ENCODE measurements at regions not wholly inside any gene's neighbourhood (a gene's known extent, or its start where the extent isn't known, plus 50 kb on each side); places are given as distances from the start of the nearest gene placed in this dataset.

DNA sequence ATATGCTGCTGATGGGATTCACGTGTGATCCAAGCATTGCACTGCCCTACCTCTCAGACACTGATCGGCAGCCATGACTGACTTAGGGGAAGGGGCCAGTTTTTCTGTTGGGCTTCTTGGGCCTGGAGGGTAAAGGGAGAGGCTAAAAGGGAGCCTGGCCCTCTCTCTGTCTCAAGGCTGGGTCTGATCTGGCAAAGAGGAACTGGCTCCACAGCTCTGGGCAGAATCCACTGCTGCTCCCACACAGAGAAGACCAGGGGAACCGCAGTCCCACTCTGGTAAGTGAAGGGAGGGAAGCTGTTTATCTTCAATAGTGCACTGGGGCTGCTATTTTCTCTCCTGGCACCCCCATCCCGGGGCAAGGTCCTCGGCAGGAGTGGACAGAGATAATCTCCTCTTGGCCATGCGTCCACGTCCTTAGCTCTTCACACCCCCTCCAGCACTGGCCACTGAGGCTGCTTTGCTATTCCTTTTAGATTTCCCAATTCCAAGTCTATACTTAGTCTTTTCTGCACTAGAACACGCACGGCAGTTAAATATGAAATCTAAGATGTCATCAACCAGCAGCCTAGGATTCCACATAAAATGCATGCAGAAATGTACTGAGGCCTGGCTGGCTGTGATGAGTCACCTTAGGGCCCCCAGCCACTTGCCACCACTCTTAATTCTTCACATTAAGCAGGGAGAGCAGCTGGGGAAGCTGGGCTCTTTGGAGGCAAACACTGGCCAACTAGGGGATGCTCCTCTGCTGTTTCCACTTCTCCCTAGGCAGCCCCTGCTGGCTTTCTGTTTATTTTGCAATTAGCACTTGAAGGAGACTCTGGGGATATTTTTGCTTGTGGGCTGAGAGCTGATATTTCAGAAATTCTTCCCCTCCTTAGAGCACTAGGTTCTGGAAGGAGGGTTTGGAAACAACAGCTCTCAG, 87.8 kb upstream of the ARMC2 start:
- no peak for DNase-seq (ENCODE audit: extremely low read depth, low read depth)
- H3K4me3 ChIP-seq (replicated peaks; ENCODE audit: low read depth, low read length): no peak overlapping the region

DNA sequence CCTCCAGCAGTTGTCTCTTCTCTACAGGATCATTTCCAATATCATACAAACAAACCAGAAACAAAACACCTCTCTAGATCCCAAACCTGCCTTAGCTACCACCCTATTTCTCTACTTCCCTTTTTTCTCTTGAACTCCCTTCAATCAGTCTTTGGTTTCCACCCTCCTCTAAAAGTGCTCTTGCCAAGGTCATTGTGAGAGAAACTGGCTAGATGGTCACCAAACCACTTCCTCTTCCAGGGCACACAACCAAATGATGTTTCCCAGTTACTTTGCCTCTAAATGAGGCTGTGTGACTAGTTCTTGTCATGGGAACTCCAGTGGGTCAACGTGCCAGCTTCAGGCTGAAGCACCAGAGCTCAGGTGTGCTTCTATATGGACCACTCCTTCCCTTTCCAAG, 85.8 kb upstream of the ARMC2 start:
- no peak overlapping the region for H3K4me3 ChIP-seq (replicated peaks; ENCODE audit: low read depth, low read length)
- no peak for DNase-seq (ENCODE audit: extremely low read depth, low read depth)
- TF ChIP-seq, protein P1, sequence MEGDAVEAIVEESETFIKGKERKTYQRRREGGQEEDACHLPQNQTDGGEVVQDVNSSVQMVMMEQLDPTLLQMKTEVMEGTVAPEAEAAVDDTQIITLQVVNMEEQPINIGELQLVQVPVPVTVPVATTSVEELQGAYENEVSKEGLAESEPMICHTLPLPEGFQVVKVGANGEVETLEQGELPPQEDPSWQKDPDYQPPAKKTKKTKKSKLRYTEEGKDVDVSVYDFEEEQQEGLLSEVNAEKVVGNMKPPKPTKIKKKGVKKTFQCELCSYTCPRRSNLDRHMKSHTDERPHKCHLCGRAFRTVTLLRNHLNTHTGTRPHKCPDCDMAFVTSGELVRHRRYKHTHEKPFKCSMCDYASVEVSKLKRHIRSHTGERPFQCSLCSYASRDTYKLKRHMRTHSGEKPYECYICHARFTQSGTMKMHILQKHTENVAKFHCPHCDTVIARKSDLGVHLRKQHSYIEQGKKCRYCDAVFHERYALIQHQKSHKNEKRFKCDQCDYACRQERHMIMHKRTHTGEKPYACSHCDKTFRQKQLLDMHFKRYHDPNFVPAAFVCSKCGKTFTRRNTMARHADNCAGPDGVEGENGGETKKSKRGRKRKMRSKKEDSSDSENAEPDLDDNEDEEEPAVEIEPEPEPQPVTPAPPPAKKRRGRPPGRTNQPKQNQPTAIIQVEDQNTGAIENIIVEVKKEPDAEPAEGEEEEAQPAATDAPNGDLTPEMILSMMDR (IDR thresholded peaks at IDR 0.05; ENCODE audit: low read depth, low read length, missing control alignments): no peak

More for the DNA sequence above, 87.8 kb upstream of the ARMC2 start:
- TF ChIP-seq, protein P1 (IDR thresholded peaks at IDR 0.05; ENCODE audit: low read depth, low read length, missing control alignments): no peak

DNA sequence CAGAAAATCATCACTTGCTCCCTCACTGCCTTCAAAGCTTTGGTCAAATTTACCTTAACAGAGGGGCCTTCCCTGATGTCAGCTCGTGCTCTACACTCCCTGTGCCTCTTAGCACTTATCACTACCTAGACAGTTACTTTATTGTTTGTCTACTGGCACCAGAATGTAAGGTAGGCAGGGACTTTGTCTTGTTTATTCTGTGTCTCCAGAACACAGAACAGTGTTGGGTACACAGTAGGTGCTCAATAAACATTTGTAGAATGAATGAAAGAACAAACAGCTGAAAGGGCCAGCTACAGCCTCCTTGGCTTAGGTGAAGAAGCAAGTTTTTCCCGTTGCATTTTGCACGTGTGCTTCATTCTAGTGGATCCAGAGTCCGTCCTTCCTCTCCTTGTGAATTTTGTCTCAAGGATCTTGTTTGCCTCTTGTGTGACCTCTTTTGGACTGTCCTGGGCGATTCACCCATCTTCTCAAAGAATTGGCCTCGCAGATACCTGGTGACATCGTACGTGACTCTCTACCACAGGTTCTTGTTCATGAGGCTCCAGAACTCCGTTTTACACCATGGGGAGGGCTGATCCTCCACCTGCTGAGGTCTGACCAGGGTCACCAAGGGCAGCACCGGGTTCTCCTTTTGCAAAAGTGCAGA, 84.2 kb upstream of the ARMC2 start:
- DNase-seq (ENCODE audit: extremely low read depth, low read depth): no peak
- no peak overlapping the region for H3K4me3 ChIP-seq (replicated peaks; ENCODE audit: low read depth, low read length)
- TF ChIP-seq, protein P1 (IDR thresholded peaks at IDR 0.05; ENCODE audit: low read depth, low read length, missing control alignments): no peak

DNA sequence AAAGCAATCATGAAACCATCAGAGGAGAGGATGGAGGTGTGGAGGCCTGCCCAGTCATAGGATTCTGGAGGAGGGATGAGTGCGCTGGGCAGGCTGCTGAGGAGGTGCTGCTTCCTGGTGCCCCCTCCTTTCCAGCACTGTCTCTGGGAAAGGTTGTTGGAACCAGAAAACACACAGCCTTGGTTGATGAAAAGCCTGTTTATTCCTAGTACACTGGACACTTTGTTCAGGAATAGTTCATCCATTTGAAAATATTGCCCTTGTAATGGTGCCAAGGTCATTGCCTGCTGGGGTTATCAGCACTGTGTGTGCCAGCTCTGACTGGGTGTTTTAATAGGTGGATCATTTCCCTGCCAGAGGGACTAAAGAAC, 83.7 kb upstream of the ARMC2 start:
- no peak for DNase-seq (ENCODE audit: extremely low read depth, low read depth)
- no peak overlapping the region for H3K4me3 ChIP-seq (replicated peaks; ENCODE audit: low read depth, low read length)
- TF ChIP-seq, protein P1 (IDR thresholded peaks at IDR 0.05; ENCODE audit: low read depth, low read length, missing control alignments): no peak

DNA sequence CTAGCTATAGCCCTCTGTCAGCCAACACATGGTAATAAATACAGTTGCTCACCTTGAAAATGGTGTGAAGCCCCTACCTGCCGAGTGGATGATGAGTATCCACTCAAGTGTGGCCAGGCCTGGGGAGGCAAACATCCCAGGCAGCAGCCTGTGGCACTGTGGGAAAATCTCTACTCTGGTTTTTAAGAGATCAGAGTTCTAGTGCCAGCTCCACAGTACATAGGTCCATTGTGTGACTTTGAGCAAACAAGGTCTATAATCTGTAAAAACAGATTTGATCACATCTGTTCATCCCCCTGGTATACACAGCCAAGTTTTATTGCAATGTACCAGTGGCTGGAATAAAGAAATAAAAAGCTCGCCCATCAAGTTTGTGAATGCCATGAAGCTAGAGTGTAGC, 82.7 kb upstream of the ARMC2 start:
- TF ChIP-seq, protein P1 (IDR thresholded peaks at IDR 0.05; ENCODE audit: low read depth, low read length, missing control alignments): no peak
- H3K4me3 ChIP-seq (replicated peaks; ENCODE audit: low read depth, low read length): no peak overlapping the region
- no peak for DNase-seq (ENCODE audit: extremely low read depth, low read depth)

DNA sequence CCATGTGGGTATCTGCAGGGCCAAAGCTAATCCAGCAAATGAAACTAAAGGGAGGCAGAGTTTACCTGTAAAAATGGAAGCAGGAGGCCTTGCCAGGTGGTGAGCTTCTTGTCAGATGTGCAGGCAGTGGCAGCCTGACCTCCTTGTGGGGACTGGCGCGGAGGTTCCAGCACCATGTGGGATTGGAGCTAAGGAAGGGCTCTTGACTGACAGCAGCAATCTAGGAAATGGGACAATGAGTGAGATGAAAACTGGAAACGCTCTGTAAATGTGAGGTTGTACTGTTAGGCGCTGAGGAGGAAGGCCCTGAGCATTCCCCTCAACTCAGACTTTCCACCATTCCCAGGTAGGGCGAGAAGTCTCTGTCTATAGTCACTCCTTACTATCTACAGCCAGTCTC, 81.8 kb upstream of the ARMC2 start:
- TF ChIP-seq, protein P1 (IDR thresholded peaks at IDR 0.05; ENCODE audit: low read depth, low read length, missing control alignments): no peak
- H3K4me3 ChIP-seq (replicated peaks; ENCODE audit: low read depth, low read length): no peak overlapping the region
- no peak for DNase-seq (ENCODE audit: extremely low read depth, low read depth)
